ENCODE measurements at regions not wholly inside any gene's neighbourhood (a gene's known extent, or its start where the extent isn't known, plus 50 kb on each side); places are given as distances from the start of the nearest gene placed in this dataset.

DNA sequence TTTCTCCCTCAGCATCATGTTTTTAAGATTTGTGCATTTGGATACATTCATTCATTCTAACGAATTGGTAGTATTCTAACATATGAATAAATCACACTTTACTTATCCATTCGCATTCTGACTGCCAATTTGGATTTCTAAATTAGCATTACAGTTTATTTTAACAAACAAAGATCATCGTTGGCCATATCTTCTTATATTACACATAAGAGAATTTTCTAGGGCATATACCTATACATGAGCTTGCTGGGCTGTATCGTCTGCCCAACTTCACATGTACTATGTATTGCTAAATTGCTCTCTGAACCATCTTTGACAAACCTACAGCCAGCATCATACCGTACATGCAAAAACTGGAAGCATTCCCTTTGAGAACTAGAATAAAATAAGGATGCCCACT is 265.8 kb upstream of the PPP2R3A start (continued):
- no peak for TF ChIP-seq CTCF (IDR thresholded peaks at IDR 0.05; ENCODE audit: low read depth, low read length, missing input control)
- TF ChIP-seq, protein P1, sequence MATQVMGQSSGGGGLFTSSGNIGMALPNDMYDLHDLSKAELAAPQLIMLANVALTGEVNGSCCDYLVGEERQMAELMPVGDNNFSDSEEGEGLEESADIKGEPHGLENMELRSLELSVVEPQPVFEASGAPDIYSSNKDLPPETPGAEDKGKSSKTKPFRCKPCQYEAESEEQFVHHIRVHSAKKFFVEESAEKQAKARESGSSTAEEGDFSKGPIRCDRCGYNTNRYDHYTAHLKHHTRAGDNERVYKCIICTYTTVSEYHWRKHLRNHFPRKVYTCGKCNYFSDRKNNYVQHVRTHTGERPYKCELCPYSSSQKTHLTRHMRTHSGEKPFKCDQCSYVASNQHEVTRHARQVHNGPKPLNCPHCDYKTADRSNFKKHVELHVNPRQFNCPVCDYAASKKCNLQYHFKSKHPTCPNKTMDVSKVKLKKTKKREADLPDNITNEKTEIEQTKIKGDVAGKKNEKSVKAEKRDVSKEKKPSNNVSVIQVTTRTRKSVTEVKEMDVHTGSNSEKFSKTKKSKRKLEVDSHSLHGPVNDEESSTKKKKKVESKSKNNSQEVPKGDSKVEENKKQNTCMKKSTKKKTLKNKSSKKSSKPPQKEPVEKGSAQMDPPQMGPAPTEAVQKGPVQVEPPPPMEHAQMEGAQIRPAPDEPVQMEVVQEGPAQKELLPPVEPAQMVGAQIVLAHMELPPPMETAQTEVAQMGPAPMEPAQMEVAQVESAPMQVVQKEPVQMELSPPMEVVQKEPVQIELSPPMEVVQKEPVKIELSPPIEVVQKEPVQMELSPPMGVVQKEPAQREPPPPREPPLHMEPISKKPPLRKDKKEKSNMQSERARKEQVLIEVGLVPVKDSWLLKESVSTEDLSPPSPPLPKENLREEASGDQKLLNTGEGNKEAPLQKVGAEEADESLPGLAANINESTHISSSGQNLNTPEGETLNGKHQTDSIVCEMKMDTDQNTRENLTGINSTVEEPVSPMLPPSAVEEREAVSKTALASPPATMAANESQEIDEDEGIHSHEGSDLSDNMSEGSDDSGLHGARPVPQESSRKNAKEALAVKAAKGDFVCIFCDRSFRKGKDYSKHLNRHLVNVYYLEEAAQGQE (IDR thresholded peaks at IDR 0.05) = no peak

DNA sequence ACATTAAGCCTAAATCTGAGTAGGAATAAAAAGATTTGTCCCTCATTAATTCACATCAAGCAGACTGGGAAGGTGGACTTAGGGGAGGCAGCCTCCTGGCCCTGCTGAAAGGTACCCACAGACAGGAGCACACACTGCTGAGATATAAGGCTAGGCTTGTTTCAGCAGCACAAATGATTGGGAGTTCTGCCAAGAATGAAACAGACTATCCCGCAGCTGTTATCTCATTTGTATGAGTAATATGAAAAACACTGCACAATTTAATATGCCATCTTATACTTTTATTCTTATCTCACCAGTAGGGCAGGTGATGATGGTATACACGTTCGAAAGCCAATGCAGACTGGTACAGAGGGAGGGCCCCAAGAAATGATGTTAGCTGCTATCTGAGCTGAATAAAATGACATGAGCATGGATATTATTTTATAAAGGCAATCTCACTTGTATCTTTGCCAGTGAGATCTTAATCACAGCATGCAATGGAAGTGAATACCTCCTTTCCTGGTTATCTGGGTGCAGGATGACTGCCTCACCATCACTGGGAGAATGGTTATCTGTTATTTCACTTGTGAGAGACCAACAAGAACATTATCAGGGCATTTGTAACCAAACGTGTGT is 258.7 kb upstream of the PPP2R3A start:
- Histone ChIP-seq H3K27me3 (ENCODE audit: control insufficient read depth in 4 of 4, insufficient read depth in 4 of 4, low read length in 3 of 4) (peaks cover 0 to 5% (median 0%) of the 10 kb centered on the region in 4 donors), H3K9me3 (ENCODE audit: control insufficient read depth in 4 of 4, low read length in 3 of 4) (no peaks in the 10 kb centered on the region)
- no peak for DNase-seq (ENCODE audit: low spot score)

More for the DNA sequence above, 258.7 kb upstream of the PPP2R3A start:
- WGBS = 63% methylated on average over 4 of the region's 4 CpGs
- H3K27ac ChIP-seq (ENCODE audit: low read depth in 1 of 2, low read length in 2 of 2) = no peak overlapping the region
- no peak overlapping the region for H3K9ac ChIP-seq (ENCODE audit: low read depth in 1 of 2, low read length in 2 of 2)
- no peaks in the 10 kb centered on the region for H3K4me1 ChIP-seq (ENCODE audit: control insufficient read depth in 4 of 4, insufficient read depth in 4 of 4, low read length in 3 of 4)
- TF ChIP-seq EGR1 (IDR thresholded peaks at IDR 0.05; ENCODE audit: low read depth in 2 of 2) (no peak), HNF4G (IDR thresholded peaks at IDR 0.05) (no peak), RXRA (IDR thresholded peaks at IDR 0.05) (no peak), SP1 (IDR thresholded peaks at IDR 0.05) (no peak), HNF4A (conservative IDR thresholded peaks at IDR 0.05) (no peak), NR2F2 (IDR thresholded peaks at IDR 0.05) (no peak), JUND (IDR thresholded peaks at IDR 0.05) (no peak), CTCF (IDR thresholded peaks at IDR 0.05; ENCODE audit: low read depth, low read length, missing input control) (no peak), RAD21 (IDR thresholded peaks at IDR 0.05) (no peak), ZBTB33 (IDR thresholded peaks at IDR 0.05) (no peak), FOXA2 (IDR thresholded peaks at IDR 0.05) (no peak), YY1 (IDR thresholded peaks at IDR 0.05) (no peak), GABPA (IDR thresholded peaks at IDR 0.05 in 1 of 2, conservative IDR thresholded peaks at IDR 0.05 in 1 of 2) (no peak), TAF1 (conservative IDR thresholded peaks at IDR 0.05) (no peak)
- TF ChIP-seq, protein P1 (IDR thresholded peaks at IDR 0.05) = no peak
- TF ChIP-seq, protein P2, sequence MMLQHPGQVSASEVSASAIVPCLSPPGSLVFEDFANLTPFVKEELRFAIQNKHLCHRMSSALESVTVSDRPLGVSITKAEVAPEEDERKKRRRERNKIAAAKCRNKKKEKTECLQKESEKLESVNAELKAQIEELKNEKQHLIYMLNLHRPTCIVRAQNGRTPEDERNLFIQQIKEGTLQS (IDR thresholded peaks at IDR 0.05) = no peak
- no peaks in the 10 kb centered on the region for H3K36me3 ChIP-seq (ENCODE audit: control insufficient read depth in 4 of 4, insufficient read depth in 3 of 4, low read depth in 1 of 4, low read length in 3 of 4)
- H3K4me3 ChIP-seq (ENCODE audit: low read depth in 1 of 3, low read length in 3 of 3) = no peak overlapping the region

All from liver (tissue), 8 donors.